GM23338 (cell line): ENCODE measurements at regions not wholly inside any gene's neighbourhood (a gene's known extent, or its start where the extent isn't known, plus 50 kb on each side); places are given as distances from the start of the nearest gene placed in this dataset.

Experiments
- ATAC-seq: fragments of 200-7000 bp; cut with Tn5 transposase; 3 replicates; pipeline ENCODE4 v1.9.1; 2020
- DNase-seq: peaks from one replicate; pipeline ENCODE4 v3.0.0-alpha.2; 2015; ENCODE audit warnings: low spot score
- H2AFZ ChIP-seq: fragments of 200-600 bp; sonication (generic); 2 replicates; pipeline ENCODE4 v1.8.0; 2016; ENCODE audit warnings: antibody characterized with exemption, mild to moderate bottlenecking, moderate library complexity
- H3F3A ChIP-seq: fragments of 200-600 bp; sonication (generic); replicated peaks from 2 replicates; pipeline ENCODE4 v1.8.0; 2017; ENCODE audit warnings: antibody characterized with exemption, mixed run types, low read depth
- H3K27ac ChIP-seq: fragments of 200-600 bp; sonication (generic); 2 replicates; pipeline ENCODE4 v1.6.1; 2016; ENCODE audit warnings: low read depth
- H3K27me3 ChIP-seq: fragments of 200-600 bp; sonication (generic); 2 replicates; pipeline ENCODE4 v1.8.0; 2016; ENCODE audit warnings: mild to moderate bottlenecking, mixed run types, moderate library complexity; ENCODE audit not compliant: insufficient read depth
- H3K36me3 ChIP-seq: fragments of 200-600 bp; sonication (generic); 2 replicates; pipeline ENCODE4 v1.8.0; 2016; ENCODE audit warnings: mild to moderate bottlenecking; ENCODE audit not compliant: insufficient read depth
- H3K4me1 ChIP-seq: fragments of 200-600 bp; sonication (generic); 2 replicates; pipeline ENCODE4 v1.8.0; 2016; ENCODE audit warnings: mild to moderate bottlenecking, moderate library complexity; ENCODE audit not compliant: insufficient read depth
- H3K4me2 ChIP-seq: fragments of 200-600 bp; sonication (generic); 2 replicates; pipeline ENCODE4 v1.7.1; 2017; ENCODE audit warnings: mixed run types
- H3K4me3 ChIP-seq: fragments of 200-600 bp; sonication (generic); 2 replicates; pipeline ENCODE4 v1.6.1; 2016; ENCODE audit warnings: mixed run types
- H3K79me2 ChIP-seq: fragments of 200-600 bp; sonication (generic); replicated peaks from 2 replicates; pipeline ENCODE4 v1.8.0; 2017; ENCODE audit warnings: mild to moderate bottlenecking; ENCODE audit not compliant: insufficient read depth
- H3K9me2 ChIP-seq: fragments of 200-600 bp; sonication (generic); 2 replicates; pipeline ENCODE4 v1.8.0; 2017; ENCODE audit not compliant: insufficient read depth
- H4K20me1 ChIP-seq: fragments of 200-600 bp; sonication (generic); replicated peaks from 2 replicates; pipeline ENCODE4 v1.8.0; 2017; ENCODE audit warnings: mild to moderate bottlenecking; ENCODE audit not compliant: insufficient read depth
- H3K27ac Mint-ChIP-seq: 2 replicates; pipeline ENCODE4 v1.8.0; 2020; ENCODE audit warnings: inconsistent platforms, mild to moderate bottlenecking, moderate library complexity, mixed read lengths
- H3K27me3 Mint-ChIP-seq: 3 replicates; pipeline ENCODE4 v1.8.0; 2022; ENCODE audit warnings: low read depth, mild to moderate bottlenecking, moderate library complexity, mixed read lengths, inconsistent platforms; ENCODE audit not compliant: insufficient read depth, poor library complexity
- H3K36me3 Mint-ChIP-seq: 3 replicates; pipeline ENCODE4 v1.8.0; 2021; ENCODE audit warnings: low read depth, mild to moderate bottlenecking, inconsistent platforms, moderate library complexity, mixed read lengths
- H3K4me1 Mint-ChIP-seq: 3 replicates; pipeline ENCODE4 v1.8.0; 2020; ENCODE audit warnings: mild to moderate bottlenecking, inconsistent platforms, mixed read lengths
- H3K4me3 Mint-ChIP-seq: 3 replicates; pipeline ENCODE4 v1.8.0; 2021; ENCODE audit warnings: moderate library complexity, mild to moderate bottlenecking, inconsistent platforms, mixed read lengths
- H3K9me3 Mint-ChIP-seq: 3 replicates; pipeline ENCODE4 v1.8.0; 2020; ENCODE audit warnings: moderate library complexity, mild to moderate bottlenecking, inconsistent platforms, mixed read lengths
- NANOG ChIP-seq: IDR thresholded peaks from 2 replicates; pipeline ENCODE4 v1.6.1; 2016; ENCODE audit warnings: antibody characterized with exemption, borderline replicate concordance
- POLR2AphosphoS5 ChIP-seq: IDR thresholded peaks from 2 replicates; pipeline ENCODE4 v1.6.1; 2016; ENCODE audit warnings: antibody characterized with exemption, low read depth
- REST ChIP-seq: IDR thresholded peaks from one replicate; pipeline ENCODE4 v1.6.1; 2018; ENCODE audit warnings: antibody characterized with exemption; ENCODE audit not compliant: unreplicated experiment
- ZNF331 ChIP-seq: fragments of 250-450 bp; sonication (Bioruptor Pico); IDR thresholded peaks from 2 replicates; pipeline ENCODE4 v1.5.0; 2020; ENCODE audit warnings: low read depth, mild to moderate bottlenecking, moderate library complexity
- ZNF462 ChIP-seq: fragments of 250-450 bp; sonication (Bioruptor Pico); IDR thresholded peaks from 2 replicates; pipeline ENCODE4 v1.5.0; 2020; ENCODE audit warnings: mild to moderate bottlenecking, moderate library complexity

- TF ChIP-seq ZNF462 (CRISPR knock-in tag): no peak
- TF ChIP-seq REST: no peak
- TF ChIP-seq NANOG: no peak
These were observed 378.3 kb upstream of the RGMA start (continued) for GRCh38 chr15:93467337-93467736.

- DNase-seq (no peak), ATAC-seq (no peak)
- Histone ChIP-seq H3K4me1 (peaks cover 29% of the 10 kb centered on the region), H3K4me3 (no peak overlapping the region), H3K36me3 (no peaks in the 10 kb centered on the region), H3K4me2 (no peak overlapping the region), H3F3A (no peaks in the 10 kb centered on the region), H3K9me2 (no peaks in the 10 kb centered on the region; the same call in 1 of the 2 replicates), H2AFZ (peak overlapping the region; percentile 38; the same call in 1 of the 2 replicates), H3K27ac (no peak overlapping the region), H3K79me2 (no peaks in the 10 kb centered on the region), H3K27me3 (no peaks in the 10 kb centered on the region), H4K20me1 (no peaks in the 10 kb centered on the region)
- Mint-ChIP-seq H3K36me3 (no peaks in the 10 kb centered on the region), H3K27ac (no peak overlapping the region), H3K9me3 (no peaks in the 10 kb centered on the region; the same call in 2 of the 3 replicates), H3K4me1 (peaks cover 24% of the 10 kb centered on the region), H3K4me3 (no peak overlapping the region), H3K27me3 (peaks cover 9% of the 10 kb centered on the region)
- TF ChIP-seq ZNF331 (CRISPR knock-in tag): no peak
- TF ChIP-seq POLR2AphosphoS5: no peak
- no peak for TF ChIP-seq ZNF462 (CRISPR knock-in tag)
These were observed 377.4 kb upstream of the RGMA start for GRCh38 chr15:93466380-93466779.
